ENCODE measurements at regions not wholly inside any gene's neighbourhood (a gene's known extent, or its start where the extent isn't known, plus 50 kb on each side); places are given as distances from the start of the nearest gene placed in this dataset.

GRCh38 chr20:58092353-58092752, 136.1 kb downstream of the ANKRD60 start:
- TF ChIP-seq EP300 (IDR thresholded peaks at IDR 0.05; ENCODE audit: borderline replicate concordance in 1 of 2, control insufficient read depth in 1 of 2, low read depth in 2 of 2, low read length in 2 of 2) (no peak), CTCF (IDR thresholded peaks at IDR 0.05 in 2 of 3, conservative IDR thresholded peaks at IDR 0.05 in 1 of 3; ENCODE audit: control insufficient read depth in 2 of 3, extremely low read depth in 1 of 3, insufficient read depth in 1 of 3, low read depth in 3 of 3, low read length in 3 of 3) (no peak), SUZ12 (IDR thresholded peaks at IDR 0.05; ENCODE audit: unreplicated experiment) (no peak), BHLHE40 (IDR thresholded peaks at IDR 0.05; ENCODE audit: borderline replicate concordance in 1 of 2, low read depth in 2 of 2, low read length in 1 of 2) (no peak), SREBF2 (IDR thresholded peaks at IDR 0.05; ENCODE audit: low read length) (no peak), POLR2AphosphoS5 (IDR thresholded peaks at IDR 0.05; ENCODE audit: low read length) (no peak), YY1 (IDR thresholded peaks at IDR 0.05; ENCODE audit: low read depth, low read length) (no peak), YBX1 (IDR thresholded peaks at IDR 0.05) (no peak), POLR2A (IDR thresholded peaks at IDR 0.05; ENCODE audit: low read depth, low read length) (no peak), CEBPB (IDR thresholded peaks at IDR 0.05; ENCODE audit: borderline replicate concordance in 1 of 2, low read depth in 2 of 2, low read length in 2 of 2) (no peak)

Measured in GM12878 (cell line).